ENCODE measurements at regions not wholly inside any gene's neighbourhood (a gene's known extent, or its start where the extent isn't known, plus 50 kb on each side); places are given as distances from the start of the nearest gene placed in this dataset.

GRCh38 chr10:61356354-61356753 is 96.8 kb downstream of the TMEM26 start:
- no peaks in the 10 kb centered on the region for H3K4me1 ChIP-seq
- no peak overlapping the region for H3K4me3 ChIP-seq
- no peak overlapping the region for H3K27ac ChIP-seq
- no peaks in the 10 kb centered on the region for H3K9me3 ChIP-seq (replicated peaks)
- no peak for DNase-seq
- no peaks in the 10 kb centered on the region for H3K27me3 ChIP-seq
- no peaks in the 10 kb centered on the region for H3K36me3 ChIP-seq

GRCh38 chr10:61355211-61355610 is 98.0 kb downstream of the TMEM26 start:
- Histone ChIP-seq H3K36me3 (no peaks in the 10 kb centered on the region), H3K27me3 (no peaks in the 10 kb centered on the region), H3K4me3 (no peak overlapping the region), H3K4me1 (no peaks in the 10 kb centered on the region), H3K27ac (no peak overlapping the region), H3K9me3 (replicated peaks) (no peaks in the 10 kb centered on the region)
- no peak for DNase-seq

GRCh38 chr10:61354401-61354975 is 98.7 kb downstream of the TMEM26 start:
- H3K36me3 ChIP-seq: no peaks in the 10 kb centered on the region
- no peaks in the 10 kb centered on the region for H3K27me3 ChIP-seq
- no peak overlapping the region for H3K4me3 ChIP-seq
- no peak overlapping the region for H3K27ac ChIP-seq
- no peaks in the 10 kb centered on the region for H3K9me3 ChIP-seq (replicated peaks)
- no peaks in the 10 kb centered on the region for H3K4me1 ChIP-seq
- DNase-seq: no peak

GRCh38 chr10:61350794-61351193 is 102.4 kb downstream of the TMEM26 start:
- H3K36me3 ChIP-seq: no peaks in the 10 kb centered on the region
- no peak overlapping the region for H3K27ac ChIP-seq
- no peaks in the 10 kb centered on the region for H3K9me3 ChIP-seq (replicated peaks)
- no peaks in the 10 kb centered on the region for H3K4me1 ChIP-seq
- DNase-seq: no peak
- H3K27me3 ChIP-seq: no peaks in the 10 kb centered on the region
- no peak overlapping the region for H3K4me3 ChIP-seq

- Histone ChIP-seq H3K36me3 (no peaks in the 10 kb centered on the region), H3K27me3 (no peaks in the 10 kb centered on the region), H3K27ac (no peak overlapping the region), H3K9me3 (replicated peaks) (no peaks in the 10 kb centered on the region), H3K4me1 (no peaks in the 10 kb centered on the region), H3K4me3 (no peak overlapping the region)
- no peak for DNase-seq
Measured at GRCh38 chr10:61350068-61350467, 103.1 kb downstream of the TMEM26 start.

GRCh38 chr10:61346796-61347413 is 106.3 kb downstream of the TMEM26 start:
- Histone ChIP-seq H3K4me1 (no peaks in the 10 kb centered on the region), H3K4me3 (no peak overlapping the region), H3K9me3 (replicated peaks) (no peaks in the 10 kb centered on the region), H3K27me3 (no peaks in the 10 kb centered on the region), H3K27ac (no peak overlapping the region), H3K36me3 (no peaks in the 10 kb centered on the region)
- DNase-seq: peak in 1 of 2 experiments; percentile 1

- no peak overlapping the region for H3K27ac ChIP-seq
- no peaks in the 10 kb centered on the region for H3K4me1 ChIP-seq
- no peak for DNase-seq
- no peaks in the 10 kb centered on the region for H3K27me3 ChIP-seq
- H3K36me3 ChIP-seq: no peaks in the 10 kb centered on the region
- H3K9me3 ChIP-seq (replicated peaks): no peaks in the 10 kb centered on the region
- no peak overlapping the region for H3K4me3 ChIP-seq
Measured at GRCh38 chr10:61343796-61344195, 109.4 kb downstream of the TMEM26 start.

GRCh38 chr10:61342858-61343572 is 110.2 kb downstream of the TMEM26 start:
- no peaks in the 10 kb centered on the region for H3K27me3 ChIP-seq
- H3K4me3 ChIP-seq: no peak overlapping the region
- DNase-seq: no peak
- H3K4me1 ChIP-seq: no peaks in the 10 kb centered on the region
- H3K36me3 ChIP-seq: no peaks in the 10 kb centered on the region
- H3K9me3 ChIP-seq (replicated peaks): no peaks in the 10 kb centered on the region
- H3K27ac ChIP-seq: no peak overlapping the region

GRCh38 chr10:61341008-61341407 is 112.2 kb downstream of the TMEM26 start:
- Histone ChIP-seq H3K36me3 (no peaks in the 10 kb centered on the region), H3K27ac (no peak overlapping the region), H3K4me3 (no peak overlapping the region), H3K4me1 (no peaks in the 10 kb centered on the region), H3K27me3 (no peaks in the 10 kb centered on the region), H3K9me3 (replicated peaks) (no peaks in the 10 kb centered on the region)
- no peak for DNase-seq

- H3K27me3 ChIP-seq: no peaks in the 10 kb centered on the region
- H3K4me3 ChIP-seq: no peak overlapping the region
- no peaks in the 10 kb centered on the region for H3K36me3 ChIP-seq
- DNase-seq: no peak
- H3K9me3 ChIP-seq (replicated peaks): no peaks in the 10 kb centered on the region
- no peaks in the 10 kb centered on the region for H3K4me1 ChIP-seq
- no peak overlapping the region for H3K27ac ChIP-seq
Measured at GRCh38 chr10:61338146-61338545, 115.0 kb downstream of the TMEM26 start.

GRCh38 chr10:61337741-61338140 is 115.4 kb downstream of the TMEM26 start:
- H3K36me3 ChIP-seq: no peaks in the 10 kb centered on the region
- DNase-seq: no peak
- H3K9me3 ChIP-seq (replicated peaks): no peaks in the 10 kb centered on the region
- H3K4me3 ChIP-seq: no peak overlapping the region
- no peak overlapping the region for H3K27ac ChIP-seq
- H3K27me3 ChIP-seq: no peaks in the 10 kb centered on the region
- no peaks in the 10 kb centered on the region for H3K4me1 ChIP-seq

GRCh38 chr10:61336831-61337230 is 116.3 kb downstream of the TMEM26 start:
- DNase-seq: no peak
- Histone ChIP-seq H3K9me3 (replicated peaks) (no peaks in the 10 kb centered on the region), H3K4me1 (no peaks in the 10 kb centered on the region), H3K27ac (no peak overlapping the region), H3K36me3 (no peaks in the 10 kb centered on the region), H3K27me3 (no peaks in the 10 kb centered on the region), H3K4me3 (no peak overlapping the region)

- Histone ChIP-seq H3K9me3 (replicated peaks) (no peaks in the 10 kb centered on the region), H3K4me3 (no peak overlapping the region), H3K27me3 (no peaks in the 10 kb centered on the region), H3K27ac (no peak overlapping the region), H3K36me3 (no peaks in the 10 kb centered on the region), H3K4me1 (no peaks in the 10 kb centered on the region)
- DNase-seq: no peak
Measured at GRCh38 chr10:61335359-61335758, 117.8 kb downstream of the TMEM26 start.

GRCh38 chr10:61332581-61332980 is 120.6 kb downstream of the TMEM26 start:
- no peak overlapping the region for H3K27ac ChIP-seq
- no peaks in the 10 kb centered on the region for H3K4me1 ChIP-seq
- H3K9me3 ChIP-seq (replicated peaks): no peaks in the 10 kb centered on the region
- no peaks in the 10 kb centered on the region for H3K27me3 ChIP-seq
- no peak for DNase-seq
- no peak overlapping the region for H3K4me3 ChIP-seq
- H3K36me3 ChIP-seq: no peaks in the 10 kb centered on the region

GRCh38 chr10:61330669-61331068 is 122.5 kb downstream of the TMEM26 start:
- no peaks in the 10 kb centered on the region for H3K27me3 ChIP-seq
- no peaks in the 10 kb centered on the region for H3K9me3 ChIP-seq (replicated peaks)
- H3K27ac ChIP-seq: no peak overlapping the region
- H3K4me3 ChIP-seq: no peak overlapping the region
- no peaks in the 10 kb centered on the region for H3K36me3 ChIP-seq
- no peak for DNase-seq
- no peaks in the 10 kb centered on the region for H3K4me1 ChIP-seq

GRCh38 chr10:61329854-61330253 is 123.3 kb downstream of the TMEM26 start:
- Histone ChIP-seq H3K4me1 (no peaks in the 10 kb centered on the region), H3K4me3 (no peak overlapping the region), H3K27ac (no peak overlapping the region), H3K9me3 (replicated peaks) (no peaks in the 10 kb centered on the region), H3K36me3 (no peaks in the 10 kb centered on the region), H3K27me3 (no peaks in the 10 kb centered on the region)
- no peak for DNase-seq

Measured in SJCRH30 (cell line).